OCI-LY7 (cell line): ENCODE measurements at regions not wholly inside any gene's neighbourhood (a gene's known extent, or its start where the extent isn't known, plus 50 kb on each side); places are given as distances from the start of the nearest gene placed in this dataset.
"Not testable (repeated sequence)": the region's sequence is repeated elsewhere in the genome, so short reads cannot be mapped to it uniquely, and the experiment has no call there.

Experiments used
- BruUV-seq: library from RNA; stranded (reverse); fragments of 400-500 nt; replicated peaks from 2 replicates; lab custom pipeline; 2021; lab: Mats Ljungman, UMichigan
- CTCF ChIA-PET: fragments of 300-600 bp; sonication (Branson Sonifier 250); formaldehyde crosslinking; loops from one replicate; lab custom pipeline; 2022; ENCODE audit warnings: antibody characterized with exemption; ENCODE audit not compliant: unreplicated experiment; lab: Charles Lee
- POLR2A ChIA-PET: fragments of 300-600 bp; sonication (Branson Sonifier 250); formaldehyde crosslinking; loops from one replicate; lab custom pipeline; 2022; ENCODE audit warnings: antibody characterized with exemption; lab: Charles Lee
- DNase-seq: peaks from one replicate; pipeline ENCODE4 v3.0.0-alpha.2; 2015; ENCODE audit warnings: low spot score
- H2AFZ ChIP-seq: fragments of 200-600 bp; sonication (generic), shearing (Covaris generic); 2 replicates; pipeline ENCODE4 v1.6.1; 2014; ENCODE audit warnings: mild to moderate bottlenecking, antibody characterized with exemption, low read length, moderate library complexity
- H3K27ac ChIP-seq: fragments of 200-600 bp; sonication (generic); 2 replicates; pipeline ENCODE4 v1.5.1; 2014; ENCODE audit warnings: mixed run types, low read depth, mild to moderate bottlenecking, moderate library complexity, low read length, inconsistent platforms; ENCODE audit not compliant: poor library complexity, severe bottlenecking
- H3K36me3 ChIP-seq: fragments of 200-600 bp; sonication (generic); 2 replicates; pipeline ENCODE4 v1.6.1; 2014; ENCODE audit warnings: mild to moderate bottlenecking, antibody characterized with exemption, low read length, moderate library complexity, mixed read lengths; ENCODE audit not compliant: insufficient read depth
- H3K4me1 ChIP-seq: fragments of 200-600 bp; sonication (generic); 2 replicates; pipeline ENCODE4 v1.5.1; 2014; ENCODE audit warnings: mild to moderate bottlenecking, low read length; ENCODE audit not compliant: insufficient read depth, poor library complexity, severe bottlenecking
- H3K4me2 ChIP-seq: fragments of 200-600 bp; sonication (generic); 2 replicates; pipeline ENCODE4 v1.6.1; 2014; ENCODE audit warnings: mild to moderate bottlenecking, low read length
- H3K4me3 ChIP-seq: fragments of 200-600 bp; sonication (generic); 2 replicates; pipeline ENCODE4 v1.5.1; 2014; ENCODE audit warnings: mild to moderate bottlenecking, low read depth, low read length; ENCODE audit not compliant: poor library complexity, severe bottlenecking
- H3K79me2 ChIP-seq: fragments of 200-600 bp; sonication (generic); 2 replicates; pipeline ENCODE4 v1.6.1; 2016; ENCODE audit warnings: low read depth, mild to moderate bottlenecking, low read length, moderate library complexity, mixed read lengths; ENCODE audit not compliant: insufficient read depth
- H3K9me2 ChIP-seq: fragments of 200-600 bp; sonication (generic); 2 replicates; pipeline ENCODE4 v1.6.1; 2016; ENCODE audit warnings: mild to moderate bottlenecking, low read length, mixed read lengths; ENCODE audit not compliant: insufficient read depth
- H3K9me3 ChIP-seq: fragments of 200-600 bp; sonication (generic); 2 replicates; pipeline ENCODE4 v1.6.1; 2014; ENCODE audit warnings: mild to moderate bottlenecking, mixed run types, low read length, mixed read lengths
- H4K20me1 ChIP-seq: fragments of 200-600 bp; sonication (generic); 2 replicates; pipeline ENCODE4 v1.6.1; 2014; ENCODE audit warnings: mild to moderate bottlenecking, antibody characterized with exemption, low read length, moderate library complexity, mixed read lengths; ENCODE audit not compliant: insufficient read depth
- EZH2phosphoT487 ChIP-seq: fragments of 200-600 bp; sonication (generic); IDR thresholded peaks from 2 replicates; pipeline ENCODE4 v1.6.1; 2018; ENCODE audit warnings: low read depth, borderline replicate concordance, mild to moderate bottlenecking, mixed run types, antibody characterized with exemption, low read length, moderate library complexity, mixed read lengths
- intact Hi-C: fragments of 100-400 bp; cut with micrococcal nuclease; formaldehyde crosslinking; loops from one replicate; pipeline ENCODE4 v1.10.0; 2022; ENCODE audit not compliant: unreplicated experiment
- TF ChIP-seq, protein P1 (sequence below): fragments of 200-600 bp; sonication (generic); conservative IDR thresholded peaks from 2 replicates; pipeline ENCODE4 v1.5.1; 2014; ENCODE audit warnings: mild to moderate bottlenecking, antibody characterized with exemption, low read length, moderate library complexity, mixed read lengths

DNA sequence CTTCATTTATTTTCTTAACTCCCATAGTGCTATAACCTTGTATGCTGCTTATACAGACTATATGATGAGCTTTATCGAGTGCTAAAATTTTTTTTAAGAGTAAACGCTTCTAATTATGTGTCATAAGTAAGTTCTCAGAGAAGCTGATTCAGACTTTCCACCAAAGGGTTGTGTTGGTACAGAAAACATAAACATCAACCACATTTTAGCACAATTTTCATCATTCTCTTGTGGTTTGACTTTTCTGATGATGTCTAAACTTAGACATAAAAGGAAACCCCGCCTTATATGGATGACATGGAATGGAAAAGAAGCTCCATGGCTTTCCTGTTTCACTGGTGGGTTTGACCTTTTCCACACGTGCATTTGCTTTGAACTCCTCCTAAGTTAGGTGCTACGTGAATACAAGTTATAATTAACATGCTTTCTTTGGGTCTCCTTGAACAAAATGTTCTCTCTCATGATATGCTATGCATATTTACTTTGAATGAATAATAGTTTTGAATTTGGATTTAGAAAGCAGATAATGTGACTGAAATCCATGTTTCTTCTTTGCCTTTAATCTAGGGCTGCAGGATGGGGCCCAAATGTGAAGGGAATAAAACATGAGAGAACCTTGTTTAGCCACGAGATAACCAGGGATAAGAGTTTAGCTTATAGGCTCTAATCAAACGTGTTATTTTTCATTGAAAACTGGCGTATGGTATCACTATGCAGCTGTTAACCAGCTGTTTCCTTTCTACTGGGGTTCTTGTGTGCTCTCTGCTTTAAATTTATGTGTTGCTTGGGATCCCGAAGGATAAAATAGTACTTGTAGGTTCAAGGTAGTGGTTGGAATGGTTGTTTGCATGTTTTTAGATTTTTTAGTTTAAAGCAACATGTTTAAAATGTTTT lies 127.1 kb upstream of the AHI1 start:
- Histone ChIP-seq H3K36me3 (no peaks in the 10 kb centered on the region), H3K79me2 (no peaks in the 10 kb centered on the region), H3K27ac (no peak overlapping the region), H3K9me3 (no peaks in the 10 kb centered on the region), H3K4me2 (no peak overlapping the region), H3K4me3 (no peak overlapping the region), H3K4me1 (no peaks in the 10 kb centered on the region), H4K20me1 (no peaks in the 10 kb centered on the region), H2AFZ (no peak overlapping the region), H3K9me2 (no peaks in the 10 kb centered on the region)
- no peak for DNase-seq
- ChIA-PET POLR2A (no interaction called here), CTCF (no interaction called here)
- TF ChIP-seq EZH2phosphoT487 = no peak
- TF ChIP-seq, protein P1, sequence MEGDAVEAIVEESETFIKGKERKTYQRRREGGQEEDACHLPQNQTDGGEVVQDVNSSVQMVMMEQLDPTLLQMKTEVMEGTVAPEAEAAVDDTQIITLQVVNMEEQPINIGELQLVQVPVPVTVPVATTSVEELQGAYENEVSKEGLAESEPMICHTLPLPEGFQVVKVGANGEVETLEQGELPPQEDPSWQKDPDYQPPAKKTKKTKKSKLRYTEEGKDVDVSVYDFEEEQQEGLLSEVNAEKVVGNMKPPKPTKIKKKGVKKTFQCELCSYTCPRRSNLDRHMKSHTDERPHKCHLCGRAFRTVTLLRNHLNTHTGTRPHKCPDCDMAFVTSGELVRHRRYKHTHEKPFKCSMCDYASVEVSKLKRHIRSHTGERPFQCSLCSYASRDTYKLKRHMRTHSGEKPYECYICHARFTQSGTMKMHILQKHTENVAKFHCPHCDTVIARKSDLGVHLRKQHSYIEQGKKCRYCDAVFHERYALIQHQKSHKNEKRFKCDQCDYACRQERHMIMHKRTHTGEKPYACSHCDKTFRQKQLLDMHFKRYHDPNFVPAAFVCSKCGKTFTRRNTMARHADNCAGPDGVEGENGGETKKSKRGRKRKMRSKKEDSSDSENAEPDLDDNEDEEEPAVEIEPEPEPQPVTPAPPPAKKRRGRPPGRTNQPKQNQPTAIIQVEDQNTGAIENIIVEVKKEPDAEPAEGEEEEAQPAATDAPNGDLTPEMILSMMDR = no peak
- no TSS peak for BruUV-seq
- intact Hi-C loops = no loop called here

GRCh38 chr6:135626001-135626400 lies 128.5 kb upstream of the AHI1 start:
- H3K4me3 ChIP-seq, H3K27ac ChIP-seq, H2AFZ ChIP-seq, BruUV-seq, intact Hi-C loops, H3K4me1 ChIP-seq, H3K9me3 ChIP-seq, H3K4me2 ChIP-seq, H3K9me2 ChIP-seq, H4K20me1 ChIP-seq, CTCF ChIA-PET, H3K79me2 ChIP-seq, H3K36me3 ChIP-seq, DNase-seq: not testable (repeated sequence)
- POLR2A ChIA-PET = interaction anchor here (0.6 kb wide), 1 partner anchor 1535 kb away, joined by 7 read pairs; no protein-coding TSS in a partner anchor

GRCh38 chr6:135627092-135627715 lies 129.7 kb upstream of the AHI1 start:
- Histone ChIP-seq H3K4me3 (no peak overlapping the region), H3K4me1 (no peaks in the 10 kb centered on the region), H3K79me2 (no peaks in the 10 kb centered on the region), H4K20me1 (no peaks in the 10 kb centered on the region), H3K9me2 (no peaks in the 10 kb centered on the region), H3K36me3 (no peaks in the 10 kb centered on the region), H2AFZ (no peak overlapping the region), H3K27ac (no peak overlapping the region), H3K9me3 (no peaks in the 10 kb centered on the region), H3K4me2 (no peak overlapping the region)
- no TSS peak for BruUV-seq
- intact Hi-C loops = no loop called here
- DNase-seq = no peak
- TF ChIP-seq EZH2phosphoT487 = no peak
- TF ChIP-seq, protein P1 = no peak
- POLR2A ChIA-PET = interaction anchor here (0.5 to 1.3 kb wide), 3 partner anchors 17 to 1433 kb away, joined by 3 to 4 read pairs (median 4); no protein-coding TSS in a partner anchor
- CTCF ChIA-PET = no interaction called here
